ENCODE measurements at regions not wholly inside any gene's neighbourhood (a gene's known extent, or its start where the extent isn't known, plus 50 kb on each side); places are given as distances from the start of the nearest gene placed in this dataset.
A peak's percentile ranks its signal among the peaks of the same experiment; 100 is the strongest.

- 15% methylated on average over 3 of the region's 3 CpGs for WGBS (ENCODE audit: missing lambda C conversion rate)
- ATAC-seq (peak; percentile 34 to 47; a peak in 1 of 6 replicates), FAIRE-seq (peak; percentile 49), DNase-seq (ENCODE audit: low read depth in 1 of 2, low spot score in 1 of 2) (peak in 1 of 2 experiments; percentile 28)
- peak; percentile 35; the same call in 1 of the 2 replicates for TF ChIP-seq GATA3 (IDR thresholded peaks at IDR 0.05; ENCODE audit: borderline replicate concordance)
- peak; percentile 47 for TF ChIP-seq JUNB (IDR thresholded peaks at IDR 0.05)
- TF ChIP-seq TFCP2L1 (CRISPR knock-in tag; IDR thresholded peaks at IDR 0.05), result no peak
- peak; percentile 55 to 78; a peak in 3 of 4 replicates for TF ChIP-seq CEBPB (IDR thresholded peaks at IDR 0.05)
- no peak for TF ChIP-seq RARB (CRISPR knock-in tag; IDR thresholded peaks at IDR 0.05)
- CTCF ChIA-PET, result interaction anchor here (1.1 kb wide), 1 partner anchor 76 kb away, joined by 3 read pairs; no protein-coding TSS in a partner anchor
- H3K4me3 ChIP-seq, result no peak overlapping the region; the same call in 2 of the 3 replicates
- peak overlapping the region in 1 of 2 experiments; percentile 37; a peak in 1 of 6 replicates for H3K27ac ChIP-seq
- H3K4me1 ChIP-seq, result peaks cover 15% of the 10 kb centered on the region
- H3K4me2 ChIP-seq, result peak overlapping the region; percentile 46
- no peaks in the 10 kb centered on the region for H3K9me3 ChIP-seq
- POLR2A ChIA-PET, result no interaction called here
These were observed 543.6 kb upstream of the B3GALT2 start for GRCh38 chr1:193730017-193730416.

DNA sequence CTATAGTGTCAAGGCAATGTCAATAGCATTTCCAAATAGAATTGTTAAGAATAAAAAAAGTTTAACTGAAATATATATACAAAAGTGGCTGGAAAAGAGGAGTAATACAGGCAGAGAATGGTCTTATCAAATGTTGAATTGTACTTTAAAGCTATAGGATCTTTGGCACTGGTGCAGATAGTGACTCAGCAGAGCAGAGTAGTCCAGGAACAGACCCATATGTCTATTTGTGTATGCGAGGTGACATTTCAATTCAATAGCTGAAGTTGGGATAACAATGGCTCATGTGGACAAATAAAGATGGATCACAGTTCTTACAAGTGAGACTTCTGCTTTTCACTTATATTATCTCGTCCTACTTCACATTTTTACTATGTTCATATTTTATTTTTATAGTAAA is 543.0 kb upstream of the B3GALT2 start:
- H3K4me1 ChIP-seq, result peaks cover 15% of the 10 kb centered on the region
- H3K9me3 ChIP-seq, result no peaks in the 10 kb centered on the region
- ChIA-PET CTCF (interaction anchor here (1.1 kb wide), 1 partner anchor 75 kb away, joined by 3 read pairs; no protein-coding TSS in a partner anchor), POLR2A (no interaction called here)
- WGBS (ENCODE audit: missing lambda C conversion rate), result 10% methylated on average over 2 of the region's 2 CpGs
- no peak for FAIRE-seq
- H3K27ac ChIP-seq, result peak overlapping the region in 1 of 2 experiments; percentile 68; a peak in 1 of 6 replicates
- peak in 1 of 2 experiments; percentile 74; a peak in 3 of 6 replicates for ATAC-seq
- peak overlapping the region; percentile 46 for H3K4me2 ChIP-seq
- peak in 1 of 2 experiments; percentile 39 for DNase-seq (ENCODE audit: low read depth in 1 of 2, low spot score in 1 of 2)
- TF ChIP-seq, protein P1, sequence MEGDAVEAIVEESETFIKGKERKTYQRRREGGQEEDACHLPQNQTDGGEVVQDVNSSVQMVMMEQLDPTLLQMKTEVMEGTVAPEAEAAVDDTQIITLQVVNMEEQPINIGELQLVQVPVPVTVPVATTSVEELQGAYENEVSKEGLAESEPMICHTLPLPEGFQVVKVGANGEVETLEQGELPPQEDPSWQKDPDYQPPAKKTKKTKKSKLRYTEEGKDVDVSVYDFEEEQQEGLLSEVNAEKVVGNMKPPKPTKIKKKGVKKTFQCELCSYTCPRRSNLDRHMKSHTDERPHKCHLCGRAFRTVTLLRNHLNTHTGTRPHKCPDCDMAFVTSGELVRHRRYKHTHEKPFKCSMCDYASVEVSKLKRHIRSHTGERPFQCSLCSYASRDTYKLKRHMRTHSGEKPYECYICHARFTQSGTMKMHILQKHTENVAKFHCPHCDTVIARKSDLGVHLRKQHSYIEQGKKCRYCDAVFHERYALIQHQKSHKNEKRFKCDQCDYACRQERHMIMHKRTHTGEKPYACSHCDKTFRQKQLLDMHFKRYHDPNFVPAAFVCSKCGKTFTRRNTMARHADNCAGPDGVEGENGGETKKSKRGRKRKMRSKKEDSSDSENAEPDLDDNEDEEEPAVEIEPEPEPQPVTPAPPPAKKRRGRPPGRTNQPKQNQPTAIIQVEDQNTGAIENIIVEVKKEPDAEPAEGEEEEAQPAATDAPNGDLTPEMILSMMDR (IDR thresholded peaks at IDR 0.05), result no peak
- TF ChIP-seq HOXB13 (CRISPR knock-in tag; IDR thresholded peaks at IDR 0.05; ENCODE audit: low read depth), result no peak
- TF ChIP-seq MAFK (IDR thresholded peaks at IDR 0.05; ENCODE audit: partially characterized antibody), result peak; percentile 24
- TF ChIP-seq PHF8 (IDR thresholded peaks at IDR 0.05; ENCODE audit: borderline replicate concordance, low read depth), result no peak
- no peak for TF ChIP-seq TFCP2L1 (CRISPR knock-in tag; IDR thresholded peaks at IDR 0.05)
- no peak overlapping the region for H3K4me3 ChIP-seq

DNA sequence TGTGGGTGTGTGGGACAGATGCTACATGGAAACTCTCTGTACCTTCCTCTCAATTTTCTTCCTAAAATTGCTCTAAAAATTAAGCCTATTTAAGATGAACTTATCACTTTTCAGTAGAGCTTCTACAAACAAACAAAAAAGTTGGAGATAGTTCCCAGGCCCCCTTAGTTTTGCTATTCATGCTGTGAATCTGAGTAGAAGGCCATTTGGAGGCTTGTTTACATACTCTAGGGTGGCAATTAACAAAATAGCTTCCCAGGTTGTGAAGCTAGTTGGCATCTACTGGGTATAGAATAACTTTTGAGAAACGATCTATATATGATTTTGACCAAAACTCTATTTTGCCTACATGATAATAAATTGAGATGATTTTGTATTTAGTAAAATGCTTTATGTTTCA is 541.4 kb upstream of the B3GALT2 start:
- CTCF ChIA-PET, result no interaction called here
- WGBS (ENCODE audit: missing lambda C conversion rate), result 89% methylated on average over 1 of the region's 1 CpG
- ATAC-seq (no peak), FAIRE-seq (no peak), DNase-seq (ENCODE audit: low read depth in 1 of 2, low spot score in 1 of 2) (no peak)
- Histone ChIP-seq H3K4me1 (peaks cover 15% of the 10 kb centered on the region), H3K27ac (no peak overlapping the region), H3K4me3 (no peak overlapping the region), H3K9me3 (no peaks in the 10 kb centered on the region), H3K4me2 (no peak overlapping the region)
- POLR2A ChIA-PET, result no interaction called here
- TF ChIP-seq JUNB (IDR thresholded peaks at IDR 0.05) (no peak), RFX5 (IDR thresholded peaks at IDR 0.05) (no peak), KDM5A (IDR thresholded peaks at IDR 0.05) (no peak), ZNF302 (CRISPR knock-in tag; IDR thresholded peaks at IDR 0.05) (no peak), HOXB13 (CRISPR knock-in tag; IDR thresholded peaks at IDR 0.05; ENCODE audit: low read depth) (no peak), POLR2A (IDR thresholded peaks at IDR 0.05; ENCODE audit: low read length) (no peak), RCOR1 (IDR thresholded peaks at IDR 0.05; ENCODE audit: low read depth, low read length) (no peak), EHF (CRISPR knock-in tag; IDR thresholded peaks at IDR 0.05) (no peak), TP53 (CRISPR knock-in tag; IDR thresholded peaks at IDR 0.05) (no peak), MAX (IDR thresholded peaks at IDR 0.05) (no peak), PBX3 (IDR thresholded peaks at IDR 0.05) (no peak), ZC3H11A (IDR thresholded peaks at IDR 0.05) (no peak), JUN (IDR thresholded peaks at IDR 0.05) (no peak), SREBF2 (IDR thresholded peaks at IDR 0.05) (no peak), ESRRA (IDR thresholded peaks at IDR 0.05; ENCODE audit: borderline replicate concordance, low read length) (no peak), HOXB5 (CRISPR knock-in tag; IDR thresholded peaks at IDR 0.05) (no peak), CBX8 (IDR thresholded peaks at IDR 0.05) (no peak)
- TF ChIP-seq, protein P2, sequence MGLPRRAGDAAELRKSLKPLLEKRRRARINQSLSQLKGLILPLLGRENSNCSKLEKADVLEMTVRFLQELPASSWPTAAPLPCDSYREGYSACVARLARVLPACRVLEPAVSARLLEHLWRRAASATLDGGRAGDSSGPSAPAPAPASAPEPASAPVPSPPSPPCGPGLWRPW (IDR thresholded peaks at IDR 0.05), result no peak

Measured in A549 (cell line).